PC-3 (cell line): ENCODE measurements at regions not wholly inside any gene's neighbourhood (a gene's known extent, or its start where the extent isn't known, plus 50 kb on each side); places are given as distances from the start of the nearest gene placed in this dataset.

ENCODE experiments used
- CTCF ChIP-seq: fragments of 300-600 bp; sonication (generic); conservative IDR thresholded peaks from 2 replicates; pipeline ENCODE4 v1.5.1; 2017; ENCODE audit warnings: antibody characterized with exemption, low read depth, mild to moderate bottlenecking, low read length
- EZH2 ChIP-seq: fragments of 300-600 bp; sonication (generic); IDR thresholded peaks from one replicate; pipeline ENCODE4 v1.6.1; 2017; ENCODE audit warnings: antibody characterized with exemption, mild to moderate bottlenecking, low read length; ENCODE audit not compliant: unreplicated experiment
- EZH2phosphoT487 ChIP-seq: fragments of 300-600 bp; sonication (generic); IDR thresholded peaks from 2 replicates; pipeline ENCODE4 v1.6.1; 2018; ENCODE audit warnings: mild to moderate bottlenecking, antibody characterized with exemption, low read length, borderline replicate concordance

GRCh38 chrX:7614616-7615015, 228.4 kb upstream of the VCX start:
- TF ChIP-seq CTCF (no peak), EZH2phosphoT487 (no peak), EZH2 (no peak)
